WTC11 (cell line): ENCODE measurements at regions not wholly inside any gene's neighbourhood (a gene's known extent, or its start where the extent isn't known, plus 50 kb on each side); places are given as distances from the start of the nearest gene placed in this dataset.

Source experiments
- ATAC-seq: fragments of 200-7000 bp; cut with Tn5 transposase; 2 replicates; pipeline ENCODE4 v1.10.0; 2021; ENCODE audit warnings: mild to moderate bottlenecking, moderate library complexity
- CTCF ChIA-PET: fragments of 300-600 bp; sonication (Branson Sonifier 250); formaldehyde crosslinking; loops from one replicate; lab custom pipeline; 2021; ENCODE audit warnings: antibody characterized with exemption; lab: Charles Lee
- POLR2A ChIA-PET: fragments of 350-600 bp; sonication (Branson Sonifier 250); formaldehyde crosslinking; loops from one replicate; lab custom pipeline; 2021; ENCODE audit warnings: antibody characterized with exemption; lab: Charles Lee
- DNase-seq: peaks from one replicate; pipeline ENCODE4 v3.0.0; 2021; ENCODE audit warnings: low spot score
- H3K27ac Mint-ChIP-seq: 2 replicates; pipeline ENCODE4 v1.8.0; 2021; ENCODE audit warnings: mixed read lengths
- H3K27me3 Mint-ChIP-seq: 2 replicates; pipeline ENCODE4 v1.8.0; 2021; ENCODE audit warnings: low read depth, mild to moderate bottlenecking, moderate library complexity, mixed read lengths
- H3K36me3 Mint-ChIP-seq: 2 replicates; pipeline ENCODE4 v1.8.0; 2021; ENCODE audit warnings: mixed read lengths
- H3K4me1 Mint-ChIP-seq: 2 replicates; pipeline ENCODE4 v1.8.0; 2022; ENCODE audit warnings: mixed read lengths
- H3K4me3 Mint-ChIP-seq: 2 replicates; pipeline ENCODE4 v1.8.0; 2021; ENCODE audit warnings: mild to moderate bottlenecking, moderate library complexity, mixed read lengths
- H3K9me3 Mint-ChIP-seq: 2 replicates; pipeline ENCODE4 v1.8.0; 2021; ENCODE audit warnings: mixed read lengths
- ATF1 ChIP-seq: sonication (generic); formaldehyde crosslinking; IDR thresholded peaks from 2 replicates; pipeline ENCODE4 v1.8.1; 2023; ENCODE audit warnings: mild to moderate bottlenecking, moderate library complexity, missing genetic modification reagents
- CBFB ChIP-seq: sonication (generic); formaldehyde crosslinking; IDR thresholded peaks from 2 replicates; pipeline ENCODE4 v1.8.1; 2022; ENCODE audit warnings: mild to moderate bottlenecking, low read depth, missing genetic modification reagents
- CREB1 ChIP-seq: sonication (generic); formaldehyde crosslinking; IDR thresholded peaks from 2 replicates; pipeline ENCODE4 v1.8.0; 2023; ENCODE audit warnings: mild to moderate bottlenecking, missing genetic modification reagents
- CREM ChIP-seq: sonication (generic); formaldehyde crosslinking; IDR thresholded peaks from 2 replicates; pipeline ENCODE4 v1.8.1; 2022; ENCODE audit warnings: mild to moderate bottlenecking, missing genetic modification reagents, moderate library complexity
- E2F4 ChIP-seq: sonication (generic); formaldehyde crosslinking; IDR thresholded peaks from 2 replicates; pipeline ENCODE4 v1.8.1; 2022; ENCODE audit warnings: low read depth, mild to moderate bottlenecking, moderate library complexity, missing genetic modification reagents, borderline replicate concordance
- ESRRA ChIP-seq: sonication (generic); formaldehyde crosslinking; IDR thresholded peaks from 2 replicates; pipeline ENCODE4 v1.8.1; 2022; ENCODE audit warnings: mild to moderate bottlenecking, missing genetic modification reagents, borderline replicate concordance
- FOXP4 ChIP-seq: sonication (generic); formaldehyde crosslinking; IDR thresholded peaks from 2 replicates; pipeline ENCODE4 v1.8.0; 2022; ENCODE audit warnings: mild to moderate bottlenecking, missing genetic modification reagents
- GRHL2 ChIP-seq: fragments of 250-450 bp; sonication (Bioruptor Pico); IDR thresholded peaks from 2 replicates; pipeline ENCODE4 v1.8.0; 2022; ENCODE audit warnings: mild to moderate bottlenecking, moderate library complexity; ENCODE audit not compliant: insufficient replicate concordance, severe bottlenecking
- GTF2I ChIP-seq: fragments of 250-450 bp; sonication (Bioruptor Pico); conservative IDR thresholded peaks from 2 replicates; pipeline ENCODE4 v1.4.0; 2021; ENCODE audit warnings: mild to moderate bottlenecking
- HMGXB4 ChIP-seq: sonication (generic); formaldehyde crosslinking; IDR thresholded peaks from 2 replicates; pipeline ENCODE4 v1.8.1; 2023; ENCODE audit warnings: mild to moderate bottlenecking, moderate library complexity, missing genetic modification reagents
- NFATC4 ChIP-seq: fragments of 250-450 bp; sonication (Bioruptor Pico); IDR thresholded peaks from 2 replicates; pipeline ENCODE4 v1.9.0; 2021; ENCODE audit warnings: mild to moderate bottlenecking
- NFE2L1 ChIP-seq: sonication (generic); formaldehyde crosslinking; IDR thresholded peaks from 2 replicates; pipeline ENCODE4 v1.8.1; 2023; ENCODE audit warnings: missing genetic modification reagents
- NR1H2 ChIP-seq: sonication (generic); formaldehyde crosslinking; IDR thresholded peaks from 2 replicates; pipeline ENCODE4 v1.9.0; 2021; ENCODE audit warnings: mild to moderate bottlenecking, moderate library complexity, missing genetic modification reagents
- NR2C2 ChIP-seq: sonication (generic); formaldehyde crosslinking; IDR thresholded peaks from 2 replicates; pipeline ENCODE4 v1.8.0; 2022; ENCODE audit warnings: mild to moderate bottlenecking, missing genetic modification reagents
- RELA ChIP-seq: sonication (generic); formaldehyde crosslinking; IDR thresholded peaks from 2 replicates; pipeline ENCODE4 v1.8.1; 2022; ENCODE audit warnings: missing genetic modification reagents, mild to moderate bottlenecking, borderline replicate concordance
- TEAD1 ChIP-seq: sonication (generic); formaldehyde crosslinking; IDR thresholded peaks from 2 replicates; pipeline ENCODE4 v1.8.0; 2022; ENCODE audit warnings: mild to moderate bottlenecking, missing genetic modification reagents
- TP53 ChIP-seq: sonication (generic); formaldehyde crosslinking; IDR thresholded peaks from 2 replicates; pipeline ENCODE4 v1.8.1; 2023; ENCODE audit warnings: mild to moderate bottlenecking, missing genetic modification reagents
- ZBTB21 ChIP-seq: sonication (generic); formaldehyde crosslinking; IDR thresholded peaks from 2 replicates; pipeline ENCODE4 v1.8.1; 2023; ENCODE audit warnings: mild to moderate bottlenecking, missing genetic modification reagents, borderline replicate concordance
- ZMAT4 ChIP-seq: fragments of 250-450 bp; sonication (Bioruptor Pico); IDR thresholded peaks from 2 replicates; pipeline ENCODE4 v1.9.0; 2021; ENCODE audit warnings: mild to moderate bottlenecking
- ZNF532 ChIP-seq: fragments of 250-450 bp; sonication (Bioruptor Pico); IDR thresholded peaks from 2 replicates; pipeline ENCODE4 v1.9.0; 2021; ENCODE audit warnings: mild to moderate bottlenecking, borderline replicate concordance

- TF ChIP-seq HMGXB4, result no peak
- TF ChIP-seq FOXP4 (CRISPR knock-in tag), result no peak
- TF ChIP-seq CBFB (CRISPR knock-in tag), result no peak
- TF ChIP-seq CREB1, result no peak
These were observed 76.6 kb downstream of the ANKEF1 start (continued) for GRCh38 chr20:10111139-10111958.

GRCh38 chr20:10111959-10112250, 77.1 kb downstream of the ANKEF1 start:
- no peak overlapping the region for H3K4me3 Mint-ChIP-seq
- no peaks in the 10 kb centered on the region for H3K36me3 Mint-ChIP-seq
- H3K27ac Mint-ChIP-seq, result no peak overlapping the region
- H3K9me3 Mint-ChIP-seq, result no peaks in the 10 kb centered on the region
- no peak for ATAC-seq
- no peaks in the 10 kb centered on the region for H3K4me1 Mint-ChIP-seq
- CTCF ChIA-PET, result interaction anchor here (1.7 kb wide), 1 partner anchor 21 kb away, joined by 10 read pairs; no protein-coding TSS in a partner anchor
- H3K27me3 Mint-ChIP-seq, result no peaks in the 10 kb centered on the region; the same call in 1 of the 2 replicates
- TF ChIP-seq ZMAT4 (CRISPR knock-in tag) (no peak), TEAD1 (CRISPR knock-in tag) (no peak), NFATC4 (CRISPR knock-in tag) (no peak), ESRRA (CRISPR knock-in tag) (no peak), TP53 (no peak), RELA (CRISPR knock-in tag) (no peak), E2F4 (no peak), GTF2I (CRISPR knock-in tag) (no peak), ZBTB21 (CRISPR knock-in tag) (no peak), CREM (no peak), ATF1 (CRISPR knock-in tag) (no peak), NFE2L1 (CRISPR knock-in tag) (no peak), NR1H2 (no peak), HMGXB4 (no peak), NR2C2 (no peak), FOXP4 (CRISPR knock-in tag) (no peak), ZNF532 (CRISPR knock-in tag) (no peak), GRHL2 (CRISPR knock-in tag) (no peak)
- TF ChIP-seq, all 79 proteins: peak for 0
- POLR2A ChIA-PET, result no interaction called here
- DNase-seq, result no peak
